NCI-H1092 (cell line): ENCODE measurements at regions not wholly inside any gene's neighbourhood (a gene's known extent, or its start where the extent isn't known, plus 50 kb on each side); places are given as distances from the start of the nearest gene placed in this dataset.

Experiments
- DNase-seq: peaks from one replicate; lab custom pipeline; 2025; lab: John Stamatoyannopoulos, UW

DNA sequence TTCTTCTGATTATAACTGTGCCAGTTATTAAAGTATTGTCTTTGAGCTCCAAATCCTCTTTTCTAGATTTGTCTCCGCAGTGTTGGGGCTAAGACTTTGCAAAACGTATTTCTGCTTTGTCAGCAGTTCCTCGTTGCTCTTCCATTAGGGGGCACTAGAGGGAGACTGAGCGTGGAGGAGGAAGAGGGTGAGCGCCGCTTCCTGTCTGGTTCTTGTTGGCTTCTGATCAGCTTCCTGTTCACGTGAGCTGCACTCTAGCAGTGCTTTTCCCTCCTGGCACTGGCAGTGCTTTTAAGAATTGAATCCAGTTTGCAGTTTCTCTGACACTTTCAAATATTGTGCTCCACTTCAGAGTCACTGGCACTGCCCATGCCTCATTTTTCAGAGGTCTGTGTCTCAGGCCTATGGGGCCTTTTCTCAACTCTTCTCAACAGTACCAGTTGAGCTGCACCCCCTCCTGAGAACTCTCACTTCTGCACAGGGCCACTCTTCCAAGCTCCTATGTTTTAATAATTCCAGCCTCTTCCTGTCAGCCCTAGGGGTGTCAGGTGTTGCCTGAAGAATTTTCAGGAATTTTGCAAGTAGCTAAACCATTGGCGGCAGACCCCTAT, 54.4 kb upstream of the LCORL start:
- DNase-seq, result no peak

GRCh38 chr4:18071894-18072293, 50.3 kb upstream of the LCORL start:
- no peak for DNase-seq
